HEK293 (cell line): ENCODE measurements at regions not wholly inside any gene's neighbourhood (a gene's known extent, or its start where the extent isn't known, plus 50 kb on each side); places are given as distances from the start of the nearest gene placed in this dataset.

Experiments
- CTCF ChIA-PET: fragments of 350-600 bp; formaldehyde crosslinking; extraction: SDS; loops from one replicate; lab custom pipeline; 2021; ENCODE audit warnings: antibody characterized with exemption; lab: Yijun Ruan, JAX
- POLR2A ChIA-PET: fragments of 300-600 bp; formaldehyde crosslinking; extraction: SDS; loops from one replicate; lab custom pipeline; 2020; ENCODE audit warnings: antibody characterized with exemption, inconsistent platforms; lab: Yijun Ruan, JAX
- H3K27ac ChIP-seq: fragments of 200-500 bp; sonication (Bioruptor generic); 2 replicates; pipeline ENCODE4 v1.5.1; 2014; ENCODE audit warnings: low read depth, low read length, control low read depth, inconsistent platforms; ENCODE audit errors: extremely low read depth
- H3K36me3 ChIP-seq, 2 experiments: fragments of 200-500 bp in 1 of 2; sonication (Bioruptor generic) in 1 of 2; 1 replicate in 1 of 2; 2 replicates in 1 of 2; pipeline ENCODE4 v1.5.1; 2014 to 2017; ENCODE audit warnings: inconsistent platforms in 2 of 2, low read length in 2 of 2; ENCODE audit not compliant: control insufficient read depth in 2 of 2, insufficient read depth in 1 of 2
- H3K4me1 ChIP-seq: fragments of 200-500 bp; sonication (Bioruptor generic); 2 replicates; pipeline ENCODE4 v1.5.1; 2014; ENCODE audit warnings: mild to moderate bottlenecking, low read length, inconsistent platforms; ENCODE audit not compliant: control insufficient read depth, insufficient read depth
- H3K4me3 ChIP-seq: 2 replicates; pipeline ENCODE4 v1.5.1; 2011; ENCODE audit warnings: low read depth, mild to moderate bottlenecking, control low read depth, low read length, moderate library complexity
- H3K9me3 ChIP-seq: fragments of 200-500 bp; sonication (Bioruptor generic); 2 replicates; pipeline ENCODE4 v1.5.1; 2014; ENCODE audit warnings: low read depth, low read length, inconsistent platforms; ENCODE audit not compliant: control insufficient read depth, insufficient read depth
- MEIS1 ChIP-seq: sonication (generic); formaldehyde crosslinking; IDR thresholded peaks from 2 replicates; pipeline ENCODE4 v1.8.1; 2022; ENCODE audit warnings: missing genetic modification reagents, mild to moderate bottlenecking, borderline replicate concordance
- MZF1 ChIP-seq: fragments of 450-650 bp; formaldehyde crosslinking; IDR thresholded peaks from 2 replicates; pipeline ENCODE4 v1.5.1; 2017; ENCODE audit warnings: missing biosample characterization, missing genetic modification characterization, borderline replicate concordance
- TRIM28 ChIP-seq: IDR thresholded peaks from 2 replicates; pipeline ENCODE4 v1.6.1; 2011; ENCODE audit warnings: low read length, control low read depth, borderline replicate concordance
- ZFP41 ChIP-seq: fragments of 450-650 bp; formaldehyde crosslinking; IDR thresholded peaks from 2 replicates; pipeline ENCODE4 v1.5.1; 2016; ENCODE audit warnings: missing biosample characterization, missing genetic modification characterization, borderline replicate concordance
- ZNF155 ChIP-seq: fragments of 450-650 bp; formaldehyde crosslinking; IDR thresholded peaks from 2 replicates; pipeline ENCODE4 v1.5.1; 2016; ENCODE audit warnings: missing biosample characterization, missing genetic modification characterization
- ZNF350 ChIP-seq: fragments of 450-650 bp; formaldehyde crosslinking; IDR thresholded peaks from 2 replicates; pipeline ENCODE4 v1.5.0; 2017; ENCODE audit warnings: missing biosample characterization, mild to moderate bottlenecking, missing genetic modification characterization
- ZNF366 ChIP-seq: fragments of 450-650 bp; formaldehyde crosslinking; conservative IDR thresholded peaks from 2 replicates; pipeline ENCODE4 v1.5.1; 2016; ENCODE audit warnings: missing biosample characterization, missing genetic modification characterization
- ZNF394 ChIP-seq: fragments of 450-650 bp; formaldehyde crosslinking; IDR thresholded peaks from 2 replicates; pipeline ENCODE4 v1.5.1; 2016; ENCODE audit warnings: missing biosample characterization, missing genetic modification characterization, mild to moderate bottlenecking, moderate library complexity, borderline replicate concordance
- ZNF398 ChIP-seq: fragments of 450-650 bp; formaldehyde crosslinking; IDR thresholded peaks from 2 replicates; pipeline ENCODE4 v1.5.1; 2017; ENCODE audit warnings: missing biosample characterization, missing genetic modification characterization
- ZNF513 ChIP-seq: fragments of 450-650 bp; IDR thresholded peaks from 2 replicates; pipeline ENCODE4 v1.5.1; 2018; ENCODE audit warnings: missing biosample characterization, missing genetic modification characterization
- ZNF670 ChIP-seq: fragments of 450-650 bp; formaldehyde crosslinking; IDR thresholded peaks from 2 replicates; pipeline ENCODE4 v1.5.1; 2016; ENCODE audit warnings: missing biosample characterization, missing genetic modification characterization, low read depth
- ZNF785 ChIP-seq: fragments of 450-650 bp; formaldehyde crosslinking; IDR thresholded peaks from 2 replicates; pipeline ENCODE4 v1.5.1; 2016; ENCODE audit warnings: missing biosample characterization, missing genetic modification characterization
- ZSCAN23 ChIP-seq: fragments of 450-650 bp; formaldehyde crosslinking; IDR thresholded peaks from 2 replicates; pipeline ENCODE4 v1.5.1; 2016; ENCODE audit warnings: missing biosample characterization, missing genetic modification characterization
- ZXDB ChIP-seq: fragments of 450-650 bp; formaldehyde crosslinking; IDR thresholded peaks from 2 replicates; pipeline ENCODE4 v1.5.1; 2016; ENCODE audit warnings: missing biosample characterization, missing genetic modification characterization
- TF ChIP-seq, protein P1 (sequence below): sonication (generic); formaldehyde crosslinking; IDR thresholded peaks from 2 replicates; pipeline ENCODE4 v1.8.1; 2022; ENCODE audit warnings: mild to moderate bottlenecking, moderate library complexity, missing genetic modification reagents
- TF ChIP-seq, protein P2 (sequence below): fragments of 450-650 bp; formaldehyde crosslinking; IDR thresholded peaks from 2 replicates; pipeline ENCODE4 v1.5.1; 2016; ENCODE audit warnings: missing biosample characterization, missing genetic modification characterization
- TF ChIP-seq, protein P3 (sequence below): fragments of 450-650 bp; formaldehyde crosslinking; IDR thresholded peaks from 2 replicates; pipeline ENCODE4 v1.5.1; 2016; ENCODE audit warnings: missing biosample characterization, missing genetic modification characterization
- TF ChIP-seq, protein P4 (sequence below): fragments of 450-650 bp; formaldehyde crosslinking; optimal IDR thresholded peaks from 2 replicates; pipeline ENCODE3; 2016; ENCODE audit warnings: missing biosample characterization, mild to moderate bottlenecking, missing genetic modification characterization
- TF ChIP-seq, protein P5 (sequence below): fragments of 450-650 bp; formaldehyde crosslinking; IDR thresholded peaks from 2 replicates; pipeline ENCODE4 v1.5.1; 2016; ENCODE audit warnings: missing biosample characterization, missing genetic modification characterization

DNA sequence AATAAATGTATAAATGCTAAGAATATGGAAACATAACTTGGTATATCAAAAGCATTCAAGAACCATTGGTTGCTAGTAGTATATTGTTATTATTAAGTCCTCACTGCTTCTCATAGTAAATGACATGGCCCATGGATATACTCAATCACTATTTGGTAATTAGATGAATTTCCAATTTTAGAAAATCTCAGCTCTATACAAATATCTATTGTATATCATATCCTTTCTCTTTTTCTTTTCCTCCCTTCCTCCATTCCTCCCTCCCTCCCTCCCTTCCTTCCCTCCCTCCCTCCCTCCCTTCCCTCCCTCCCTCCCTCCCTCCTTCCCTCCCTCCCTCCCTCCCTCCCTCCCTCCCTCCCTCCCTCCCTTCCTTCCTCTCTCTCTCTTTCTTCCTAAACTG is 514.4 kb upstream of the LCORL start:
- Histone ChIP-seq H3K9me3 (no peaks in the 10 kb centered on the region), H3K36me3 (no peaks in the 10 kb centered on the region), H3K4me1 (no peaks in the 10 kb centered on the region), H3K27ac (no peak overlapping the region), H3K4me3 (no peak overlapping the region)
- TF ChIP-seq, protein P1, sequence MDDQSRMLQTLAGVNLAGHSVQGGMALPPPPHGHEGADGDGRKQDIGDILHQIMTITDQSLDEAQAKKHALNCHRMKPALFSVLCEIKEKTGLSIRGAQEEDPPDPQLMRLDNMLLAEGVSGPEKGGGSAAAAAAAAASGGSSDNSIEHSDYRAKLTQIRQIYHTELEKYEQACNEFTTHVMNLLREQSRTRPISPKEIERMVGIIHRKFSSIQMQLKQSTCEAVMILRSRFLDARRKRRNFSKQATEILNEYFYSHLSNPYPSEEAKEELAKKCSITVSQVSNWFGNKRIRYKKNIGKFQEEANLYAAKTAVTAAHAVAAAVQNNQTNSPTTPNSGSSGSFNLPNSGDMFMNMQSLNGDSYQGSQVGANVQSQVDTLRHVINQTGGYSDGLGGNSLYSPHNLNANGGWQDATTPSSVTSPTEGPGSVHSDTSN (CRISPR knock-in tag) = no peak
- TF ChIP-seq, protein P2, sequence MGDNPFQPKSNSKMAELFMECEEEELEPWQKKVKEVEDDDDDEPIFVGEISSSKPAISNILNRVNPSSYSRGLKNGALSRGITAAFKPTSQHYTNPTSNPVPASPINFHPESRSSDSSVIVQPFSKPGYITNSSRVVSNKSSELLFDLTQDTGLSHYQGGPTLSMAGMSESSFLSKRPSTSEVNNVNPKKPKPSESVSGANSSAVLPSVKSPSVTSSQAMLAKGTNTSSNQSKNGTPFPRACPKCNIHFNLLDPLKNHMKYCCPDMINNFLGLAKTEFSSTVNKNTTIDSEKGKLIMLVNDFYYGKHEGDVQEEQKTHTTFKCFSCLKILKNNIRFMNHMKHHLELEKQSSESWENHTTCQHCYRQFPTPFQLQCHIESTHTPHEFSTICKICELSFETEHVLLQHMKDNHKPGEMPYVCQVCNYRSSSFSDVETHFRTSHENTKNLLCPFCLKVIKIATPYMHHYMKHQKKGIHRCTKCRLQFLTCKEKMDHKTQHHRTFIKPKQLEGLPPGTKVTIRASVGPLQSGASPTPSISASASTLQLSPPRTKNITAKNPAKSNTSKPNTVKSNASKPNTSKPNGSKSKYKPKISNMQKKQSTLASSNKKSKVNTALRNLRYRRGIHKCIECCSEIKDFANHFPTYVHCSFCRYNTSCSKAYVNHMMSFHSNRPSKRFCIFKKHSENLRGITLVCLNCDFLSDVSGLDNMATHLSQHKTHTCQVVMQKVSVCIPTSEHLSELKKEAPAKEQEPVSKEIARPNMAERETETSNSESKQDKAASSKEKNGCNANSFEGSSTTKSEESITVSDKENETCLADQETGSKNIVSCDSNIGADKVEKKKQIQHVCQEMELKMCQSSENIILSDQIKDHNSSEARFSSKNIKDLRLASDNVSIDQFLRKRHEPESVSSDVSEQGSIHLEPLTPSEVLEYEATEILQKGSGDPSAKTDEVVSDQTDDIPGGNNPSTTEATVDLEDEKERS (tag by site-specific recombination) = no peak
- no peak for TF ChIP-seq ZNF398
- TF ChIP-seq ZNF350 = no peak
- TF ChIP-seq ZXDB = no peak
- TF ChIP-seq ZNF513 (tag by site-specific recombination) = no peak
- no peak for TF ChIP-seq ZNF366 (tag by site-specific recombination)
- no peak for TF ChIP-seq ZNF155
- no peak for TF ChIP-seq ZSCAN23
- TF ChIP-seq, protein P3, sequence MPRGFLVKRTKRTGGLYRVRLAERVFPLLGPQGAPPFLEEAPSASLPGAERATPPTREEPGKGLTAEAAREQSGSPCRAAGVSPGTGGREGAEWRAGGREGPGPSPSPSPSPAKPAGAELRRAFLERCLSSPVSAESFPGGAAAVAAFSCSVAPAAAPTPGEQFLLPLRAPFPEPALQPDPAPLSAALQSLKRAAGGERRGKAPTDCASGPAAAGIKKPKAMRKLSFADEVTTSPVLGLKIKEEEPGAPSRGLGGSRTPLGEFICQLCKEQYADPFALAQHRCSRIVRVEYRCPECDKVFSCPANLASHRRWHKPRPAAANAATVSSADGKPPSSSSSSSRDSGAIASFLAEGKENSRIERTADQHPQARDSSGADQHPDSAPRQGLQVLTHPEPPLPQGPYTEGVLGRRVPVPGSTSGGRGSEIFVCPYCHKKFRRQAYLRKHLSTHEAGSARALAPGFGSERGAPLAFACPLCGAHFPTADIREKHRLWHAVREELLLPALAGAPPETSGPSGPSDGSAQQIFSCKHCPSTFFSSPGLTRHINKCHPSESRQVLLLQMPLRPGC (tag by site-specific recombination) = no peak
- no peak for TF ChIP-seq ZFP41 (tag by site-specific recombination)
- no peak for TF ChIP-seq ZNF670
- no peak for TF ChIP-seq ZNF785 (tag by site-specific recombination)
- TF ChIP-seq, protein P4, sequence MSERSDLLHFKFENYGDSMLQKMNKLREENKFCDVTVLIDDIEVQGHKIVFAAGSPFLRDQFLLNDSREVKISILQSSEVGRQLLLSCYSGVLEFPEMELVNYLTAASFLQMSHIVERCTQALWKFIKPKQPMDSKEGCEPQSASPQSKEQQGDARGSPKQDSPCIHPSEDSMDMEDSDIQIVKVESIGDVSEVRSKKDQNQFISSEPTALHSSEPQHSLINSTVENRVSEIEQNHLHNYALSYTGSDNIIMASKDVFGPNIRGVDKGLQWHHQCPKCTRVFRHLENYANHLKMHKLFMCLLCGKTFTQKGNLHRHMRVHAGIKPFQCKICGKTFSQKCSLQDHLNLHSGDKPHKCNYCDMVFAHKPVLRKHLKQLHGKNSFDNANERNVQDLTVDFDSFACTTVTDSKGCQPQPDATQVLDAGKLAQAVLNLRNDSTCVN (tag by site-specific recombination) = no peak
- no peak for TF ChIP-seq MZF1
- TF ChIP-seq ZNF394 (tag by site-specific recombination) = no peak
- TF ChIP-seq, protein P5, sequence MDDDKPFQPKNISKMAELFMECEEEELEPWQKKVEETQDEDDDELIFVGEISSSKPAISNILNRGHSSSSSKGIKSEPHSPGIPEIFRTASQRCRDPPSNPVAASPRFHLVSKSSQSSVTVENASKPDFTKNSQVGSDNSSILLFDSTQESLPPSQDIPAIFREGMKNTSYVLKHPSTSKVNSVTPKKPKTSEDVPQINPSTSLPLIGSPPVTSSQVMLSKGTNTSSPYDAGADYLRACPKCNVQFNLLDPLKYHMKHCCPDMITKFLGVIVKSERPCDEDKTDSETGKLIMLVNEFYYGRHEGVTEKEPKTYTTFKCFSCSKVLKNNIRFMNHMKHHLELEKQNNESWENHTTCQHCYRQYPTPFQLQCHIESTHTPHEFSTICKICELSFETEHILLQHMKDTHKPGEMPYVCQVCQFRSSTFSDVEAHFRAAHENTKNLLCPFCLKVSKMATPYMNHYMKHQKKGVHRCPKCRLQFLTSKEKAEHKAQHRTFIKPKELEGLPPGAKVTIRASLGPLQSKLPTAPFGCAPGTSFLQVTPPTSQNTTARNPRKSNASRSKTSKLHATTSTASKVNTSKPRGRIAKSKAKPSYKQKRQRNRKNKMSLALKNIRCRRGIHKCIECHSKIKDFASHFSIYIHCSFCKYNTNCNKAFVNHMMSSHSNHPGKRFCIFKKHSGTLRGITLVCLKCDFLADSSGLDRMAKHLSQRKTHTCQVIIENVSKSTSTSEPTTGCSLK (tag by site-specific recombination) = no peak
- no peak for TF ChIP-seq TRIM28
- TF ChIP-seq MEIS1 (CRISPR knock-in tag) = no peak
- POLR2A ChIA-PET = no interaction called here
- CTCF ChIA-PET = no interaction called here
